HG03103 (cell line): ENCODE measurements at regions not wholly inside any gene's neighbourhood (a gene's known extent, or its start where the extent isn't known, plus 50 kb on each side); places are given as distances from the start of the nearest gene placed in this dataset.

Experiments used
- ATAC-seq: cut with Tn5 transposase; IDR thresholded peaks from one replicate; pipeline ENCODE4 v1.9.1; 2021; ENCODE audit warnings: low read depth; ENCODE audit not compliant: unreplicated experiment

- no peak for ATAC-seq
Observed at GRCh38 chr2:59938181-59938580, 615.3 kb downstream of the BCL11A start.

DNA sequence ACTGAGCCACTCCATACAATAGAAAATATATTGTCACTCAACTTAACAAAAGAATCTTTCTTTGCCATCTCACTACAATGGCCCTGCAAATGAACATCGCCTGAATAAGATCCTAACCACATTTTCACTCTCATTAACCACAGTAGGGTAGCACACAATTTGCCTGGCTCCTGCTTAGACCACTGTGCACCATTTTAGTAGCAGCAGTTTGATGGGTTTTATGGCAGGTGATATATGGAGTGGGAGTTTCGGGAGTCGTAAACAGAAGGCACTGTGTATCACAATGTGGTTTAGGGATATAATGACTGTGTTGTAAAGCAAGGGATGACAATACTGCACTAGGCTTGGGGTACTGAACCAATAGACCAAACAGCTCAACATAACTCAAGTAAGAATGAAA, 617.4 kb downstream of the BCL11A start:
- no peak for ATAC-seq

- ATAC-seq: no peak
Observed at GRCh38 chr2:59935005-59935404, 618.4 kb downstream of the BCL11A start.

- no peak for ATAC-seq
Observed at GRCh38 chr2:59933948-59934347, 619.5 kb downstream of the BCL11A start.

- no peak for ATAC-seq
Observed at GRCh38 chr2:59932341-59932740, 621.1 kb downstream of the BCL11A start.

GRCh38 chr2:59930430-59930829, 623.0 kb downstream of the BCL11A start:
- ATAC-seq: no peak

DNA sequence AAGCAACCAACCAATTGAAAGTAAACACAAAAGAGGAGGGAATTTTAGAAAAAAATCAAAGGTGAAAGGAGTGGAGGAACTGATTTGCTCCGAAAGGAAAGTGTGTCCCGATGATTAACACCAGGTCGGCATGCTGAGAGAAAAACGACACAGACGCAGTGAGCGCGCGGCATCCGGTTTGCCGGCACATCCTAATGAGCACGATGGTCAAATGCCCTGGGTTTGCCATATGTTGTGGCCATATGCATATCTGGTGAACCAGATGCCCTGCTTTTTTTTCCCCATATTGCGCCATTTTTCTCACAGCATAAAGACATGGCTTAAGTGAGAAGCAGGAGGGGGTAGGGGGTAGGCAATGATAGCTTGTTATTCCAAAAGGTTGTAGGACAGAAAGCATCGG, 626.7 kb downstream of the BCL11A start:
- no peak for ATAC-seq

DNA sequence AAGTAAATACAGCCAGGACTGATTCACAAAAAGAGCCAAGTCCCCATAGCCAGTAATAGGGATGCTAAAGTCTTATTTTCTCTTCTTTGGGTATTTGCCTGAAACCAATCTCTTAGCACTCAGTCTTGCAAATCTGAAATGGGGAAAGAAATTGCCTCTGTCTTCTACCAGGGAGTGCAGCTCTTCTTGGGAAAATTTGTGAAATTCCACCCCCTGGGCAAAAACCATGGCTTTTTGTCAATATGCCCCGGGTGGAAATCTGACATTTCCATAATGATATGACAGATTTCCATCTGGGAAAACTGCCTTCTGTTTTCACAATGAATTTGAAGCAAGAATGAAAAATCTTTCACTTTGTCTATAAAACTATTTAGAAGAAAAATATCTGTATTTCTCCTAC, 628.1 kb downstream of the BCL11A start:
- ATAC-seq: no peak

- no peak for ATAC-seq
Observed at GRCh38 chr2:59924346-59924745, 629.1 kb downstream of the BCL11A start.

DNA sequence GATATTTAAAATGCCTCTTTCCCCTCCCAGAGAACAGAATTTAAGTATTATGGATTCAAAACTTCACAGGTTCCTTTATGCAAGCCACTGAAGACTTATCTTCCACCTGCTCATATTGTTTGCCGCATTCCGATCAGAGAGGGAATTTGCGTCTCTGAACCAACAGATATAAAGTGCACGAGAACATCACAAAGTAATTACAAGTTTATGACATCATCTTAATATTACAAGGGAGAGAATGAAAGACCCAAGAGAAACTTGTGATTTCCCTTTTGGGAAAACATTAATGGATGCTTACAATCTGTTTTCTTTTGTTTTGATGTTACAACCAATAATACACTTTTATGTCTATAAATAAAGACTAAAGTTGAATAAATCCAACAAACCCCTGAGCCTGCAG, 631.0 kb downstream of the BCL11A start:
- no peak for ATAC-seq

DNA sequence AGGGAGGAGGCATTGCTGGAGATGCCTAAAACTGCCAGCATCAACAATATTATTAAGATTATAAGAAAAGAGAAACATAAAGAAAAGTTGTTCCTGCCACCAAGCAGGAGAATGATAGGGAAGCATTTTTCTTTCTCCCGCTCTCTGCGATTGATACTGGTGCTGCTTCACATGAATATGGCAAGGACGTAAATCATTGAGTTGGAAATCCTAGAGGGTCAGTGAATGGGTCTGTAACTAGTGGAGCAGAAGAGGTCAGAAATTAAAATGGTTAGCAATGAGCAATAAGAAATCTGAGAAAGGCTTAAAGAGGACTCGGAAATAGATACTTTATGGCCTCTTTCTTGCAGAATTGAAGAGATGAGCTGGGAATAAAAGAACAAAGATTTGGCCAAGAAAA, 631.7 kb downstream of the BCL11A start:
- no peak for ATAC-seq

GRCh38 chr2:59920961-59921360, 632.5 kb downstream of the BCL11A start:
- no peak for ATAC-seq

- ATAC-seq: no peak
Observed at GRCh38 chr2:59920307-59920706, 633.1 kb downstream of the BCL11A start.

- ATAC-seq: no peak
Observed at GRCh38 chr2:59919579-59919978, 633.9 kb downstream of the BCL11A start.

DNA sequence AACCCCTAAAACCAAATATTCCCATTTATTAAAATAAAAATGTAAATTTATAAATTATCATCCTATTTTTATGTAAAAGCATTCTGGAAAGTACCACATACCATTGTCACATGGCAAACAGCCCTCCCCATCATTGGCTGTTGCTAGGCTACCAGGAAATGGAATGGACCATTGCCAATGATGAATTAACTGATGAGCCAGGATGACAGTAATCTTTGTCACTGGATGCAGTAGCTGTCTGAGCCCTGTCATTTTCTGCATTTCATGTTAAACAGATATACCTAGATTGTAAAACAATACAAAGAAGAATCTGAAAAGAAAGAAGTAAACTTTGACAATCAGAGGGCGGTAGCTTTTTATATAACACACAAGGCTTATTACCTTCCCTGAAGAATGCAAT, 641.4 kb downstream of the BCL11A start:
- ATAC-seq: no peak

GRCh38 chr2:59910166-59910565, 643.3 kb downstream of the BCL11A start:
- no peak for ATAC-seq

GRCh38 chr2:59909147-59909546, 644.3 kb downstream of the BCL11A start:
- no peak for ATAC-seq

- ATAC-seq: no peak
Observed at GRCh38 chr2:59905731-59906130, 647.7 kb downstream of the BCL11A start.

GRCh38 chr2:59903994-59904544, 649.4 kb downstream of the BCL11A start:
- ATAC-seq: no peak

- ATAC-seq: no peak
Observed at GRCh38 chr2:59900728-59901452, 652.6 kb downstream of the BCL11A start.

GRCh38 chr2:59899692-59900091, 653.8 kb downstream of the BCL11A start:
- no peak for ATAC-seq

GRCh38 chr2:59896499-59897245, 656.8 kb downstream of the BCL11A start:
- no peak for ATAC-seq
